Epithelial cell of esophagus (primary cell): ENCODE measurements at regions not wholly inside any gene's neighbourhood (a gene's known extent, or its start where the extent isn't known, plus 50 kb on each side); places are given as distances from the start of the nearest gene placed in this dataset.

Source experiments
- DNase-seq: peaks from one replicate; pipeline ENCODE4 v3.0.0; 2010; ENCODE audit warnings: low read depth
- H3K4me3 ChIP-seq: 2 replicates; pipeline ENCODE4 v1.5.1; 2011; ENCODE audit warnings: mild to moderate bottlenecking, low read length, control low read depth
- TF ChIP-seq, protein P1 (sequence below): IDR thresholded peaks from 2 replicates; pipeline ENCODE4 v1.5.1; 2011; ENCODE audit warnings: low read depth, mild to moderate bottlenecking, low read length, control low read depth, inconsistent platforms; ENCODE audit not compliant: insufficient read depth; ENCODE audit errors: missing control alignments

DNA sequence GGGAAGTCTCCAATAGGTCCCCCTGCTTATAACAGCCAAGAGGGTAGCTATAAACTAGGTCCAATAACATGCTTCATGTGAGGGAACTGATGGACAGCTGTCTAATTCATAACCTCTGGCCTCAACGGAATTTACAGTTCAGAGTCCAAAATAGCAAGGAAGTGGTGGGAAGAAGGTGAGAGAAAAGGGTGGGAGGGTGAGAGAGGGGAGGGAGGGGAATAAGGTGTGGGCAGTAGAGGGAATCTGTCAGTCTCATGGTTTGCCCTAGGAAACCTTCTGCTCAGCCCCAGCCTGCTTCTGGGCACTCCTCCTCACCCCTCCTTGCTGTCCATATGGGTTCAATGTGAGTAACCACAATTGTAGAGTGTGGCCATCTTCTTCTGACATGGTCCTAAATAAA is 133.4 kb upstream of the ADO start:
- TF ChIP-seq, protein P1, sequence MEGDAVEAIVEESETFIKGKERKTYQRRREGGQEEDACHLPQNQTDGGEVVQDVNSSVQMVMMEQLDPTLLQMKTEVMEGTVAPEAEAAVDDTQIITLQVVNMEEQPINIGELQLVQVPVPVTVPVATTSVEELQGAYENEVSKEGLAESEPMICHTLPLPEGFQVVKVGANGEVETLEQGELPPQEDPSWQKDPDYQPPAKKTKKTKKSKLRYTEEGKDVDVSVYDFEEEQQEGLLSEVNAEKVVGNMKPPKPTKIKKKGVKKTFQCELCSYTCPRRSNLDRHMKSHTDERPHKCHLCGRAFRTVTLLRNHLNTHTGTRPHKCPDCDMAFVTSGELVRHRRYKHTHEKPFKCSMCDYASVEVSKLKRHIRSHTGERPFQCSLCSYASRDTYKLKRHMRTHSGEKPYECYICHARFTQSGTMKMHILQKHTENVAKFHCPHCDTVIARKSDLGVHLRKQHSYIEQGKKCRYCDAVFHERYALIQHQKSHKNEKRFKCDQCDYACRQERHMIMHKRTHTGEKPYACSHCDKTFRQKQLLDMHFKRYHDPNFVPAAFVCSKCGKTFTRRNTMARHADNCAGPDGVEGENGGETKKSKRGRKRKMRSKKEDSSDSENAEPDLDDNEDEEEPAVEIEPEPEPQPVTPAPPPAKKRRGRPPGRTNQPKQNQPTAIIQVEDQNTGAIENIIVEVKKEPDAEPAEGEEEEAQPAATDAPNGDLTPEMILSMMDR, result no peak
- DNase-seq, result no peak
- no peak overlapping the region for H3K4me3 ChIP-seq

DNA sequence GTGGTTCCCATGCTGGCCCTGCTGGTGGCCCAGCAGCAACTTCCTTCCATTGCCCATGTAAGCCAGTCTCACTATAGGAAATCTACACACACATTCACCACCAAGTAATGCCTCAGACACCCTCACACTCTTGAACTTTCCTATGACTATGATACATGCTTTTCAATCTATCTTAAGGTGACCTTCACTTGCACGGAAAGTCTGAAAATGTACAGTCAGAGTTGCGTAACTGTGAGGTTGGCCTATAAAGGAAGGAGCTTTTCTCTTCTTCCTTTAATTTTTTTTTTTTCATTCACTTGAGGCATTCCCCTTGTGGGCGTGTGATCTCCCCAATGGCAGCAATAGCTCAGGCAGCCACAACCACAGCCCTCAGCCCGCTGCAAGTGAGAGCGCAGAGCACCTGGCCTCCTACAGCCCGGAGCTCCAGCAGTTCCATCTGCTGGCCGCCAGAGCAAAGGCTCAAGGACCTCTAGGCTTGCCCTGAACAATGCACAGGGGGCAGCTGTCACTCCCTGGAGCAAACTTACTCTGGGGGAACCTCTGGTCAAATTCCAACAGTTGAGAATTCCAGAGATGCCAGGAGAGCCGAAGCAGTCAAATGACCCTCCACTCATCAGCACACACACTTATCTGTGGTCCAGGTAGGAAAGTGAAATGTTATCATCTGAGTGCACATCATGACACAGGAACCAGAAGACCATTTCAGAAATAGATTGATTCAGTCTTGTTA is 123.1 kb upstream of the ADO start:
- TF ChIP-seq, protein P1, result no peak
- H3K4me3 ChIP-seq, result no peak overlapping the region
- DNase-seq, result peak; percentile 32

DNA sequence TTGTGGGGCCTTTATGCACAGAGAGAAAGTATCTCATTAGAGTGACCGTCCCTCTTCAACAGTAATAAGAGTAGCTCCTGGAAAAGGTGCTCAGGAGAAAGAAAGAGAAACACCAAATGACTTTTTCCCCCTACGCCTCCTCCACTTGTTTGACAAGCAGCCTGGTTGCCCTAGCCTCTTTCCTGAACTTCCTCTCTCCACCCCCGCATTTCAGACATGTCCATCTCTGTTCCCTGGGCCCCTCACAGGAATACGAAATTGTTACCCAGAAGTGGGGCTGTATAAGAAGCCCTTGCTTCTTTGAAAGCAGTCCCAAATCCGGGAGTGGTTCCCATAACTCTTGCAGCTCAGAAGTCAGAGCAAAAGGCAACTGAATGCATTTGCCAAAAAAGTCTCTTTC is 119.6 kb upstream of the ADO start:
- DNase-seq, result no peak
- H3K4me3 ChIP-seq, result no peak overlapping the region
- TF ChIP-seq, protein P1, result no peak

- DNase-seq, result peak; percentile 62
- TF ChIP-seq, protein P1, result no peak
- no peak overlapping the region for H3K4me3 ChIP-seq
Observed at GRCh38 chr10:62687230-62687748, 117.2 kb upstream of the ADO start.

DNA sequence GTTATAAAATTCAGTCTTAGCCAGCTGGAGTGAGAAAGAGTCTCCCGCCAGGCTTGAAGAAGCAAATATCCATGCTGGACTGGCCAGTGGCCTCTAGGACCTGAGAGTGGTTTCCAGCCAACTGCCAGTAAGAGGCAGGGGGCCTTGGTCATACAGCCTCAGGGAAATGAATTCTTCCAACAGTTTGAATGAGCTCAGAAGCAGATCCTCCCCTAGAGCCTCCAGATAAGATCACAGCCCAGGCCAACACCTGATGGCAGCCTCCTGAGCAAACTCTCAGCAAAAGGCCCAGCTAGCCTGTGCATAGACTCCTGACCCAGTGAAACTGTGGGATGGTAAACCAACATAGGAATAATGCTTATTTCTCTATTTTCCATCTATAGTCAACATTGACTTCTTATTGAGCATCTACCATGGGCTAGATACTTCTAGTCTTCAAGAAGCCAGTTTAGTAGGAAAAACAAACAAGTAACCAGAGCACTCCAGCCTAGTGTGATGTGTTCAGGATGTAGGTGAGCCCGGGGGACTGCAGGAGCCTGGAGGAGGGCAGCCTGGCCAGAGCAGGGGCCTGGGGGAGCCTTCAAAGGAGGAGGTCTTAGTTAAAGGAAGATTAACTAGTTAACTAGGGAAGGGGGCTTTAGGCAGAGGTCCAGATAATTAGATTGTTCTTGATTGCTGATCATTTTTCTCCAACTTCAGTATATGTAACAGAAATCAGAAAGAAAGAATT is 115.4 kb upstream of the ADO start:
- TF ChIP-seq, protein P1, result no peak
- no peak for DNase-seq
- no peak overlapping the region for H3K4me3 ChIP-seq

GRCh38 chr10:62689712-62690111 is 114.8 kb upstream of the ADO start:
- TF ChIP-seq, protein P1, result no peak
- no peak overlapping the region for H3K4me3 ChIP-seq
- no peak for DNase-seq
